ENCODE measurements at regions not wholly inside any gene's neighbourhood (a gene's known extent, or its start where the extent isn't known, plus 50 kb on each side); places are given as distances from the start of the nearest gene placed in this dataset.

DNA sequence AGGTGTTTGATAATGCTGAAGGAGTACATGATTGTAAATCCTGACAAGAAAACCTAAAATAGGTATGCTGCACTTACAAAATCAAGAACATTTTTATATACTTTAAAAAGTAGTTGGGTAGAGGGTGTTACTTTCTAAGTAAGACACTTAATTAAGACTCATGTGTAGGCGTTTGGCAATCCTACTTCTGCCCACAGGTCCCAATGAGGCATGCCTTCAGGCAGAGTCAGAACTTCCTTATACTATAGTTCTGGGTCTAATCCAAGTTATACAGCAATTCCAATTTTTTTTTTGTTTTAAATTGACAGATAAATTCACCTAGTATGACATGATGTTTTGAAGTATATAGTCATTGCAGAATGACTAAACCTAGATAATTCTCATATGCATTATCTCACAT lies 1188.5 kb upstream of the PHF14 start:
- Histone ChIP-seq H3K36me3 (no peaks in the 10 kb centered on the region), H3K27me3 (ENCODE audit: insufficient read depth, low read depth, severe bottlenecking) (no peaks in the 10 kb centered on the region), H3K4me3 (ENCODE audit: low read depth, low read length) (no peak overlapping the region), H3K9me3 (ENCODE audit: severe bottlenecking) (no peaks in the 10 kb centered on the region), H3K27ac (no peak overlapping the region)
- TF ChIP-seq, protein P1, sequence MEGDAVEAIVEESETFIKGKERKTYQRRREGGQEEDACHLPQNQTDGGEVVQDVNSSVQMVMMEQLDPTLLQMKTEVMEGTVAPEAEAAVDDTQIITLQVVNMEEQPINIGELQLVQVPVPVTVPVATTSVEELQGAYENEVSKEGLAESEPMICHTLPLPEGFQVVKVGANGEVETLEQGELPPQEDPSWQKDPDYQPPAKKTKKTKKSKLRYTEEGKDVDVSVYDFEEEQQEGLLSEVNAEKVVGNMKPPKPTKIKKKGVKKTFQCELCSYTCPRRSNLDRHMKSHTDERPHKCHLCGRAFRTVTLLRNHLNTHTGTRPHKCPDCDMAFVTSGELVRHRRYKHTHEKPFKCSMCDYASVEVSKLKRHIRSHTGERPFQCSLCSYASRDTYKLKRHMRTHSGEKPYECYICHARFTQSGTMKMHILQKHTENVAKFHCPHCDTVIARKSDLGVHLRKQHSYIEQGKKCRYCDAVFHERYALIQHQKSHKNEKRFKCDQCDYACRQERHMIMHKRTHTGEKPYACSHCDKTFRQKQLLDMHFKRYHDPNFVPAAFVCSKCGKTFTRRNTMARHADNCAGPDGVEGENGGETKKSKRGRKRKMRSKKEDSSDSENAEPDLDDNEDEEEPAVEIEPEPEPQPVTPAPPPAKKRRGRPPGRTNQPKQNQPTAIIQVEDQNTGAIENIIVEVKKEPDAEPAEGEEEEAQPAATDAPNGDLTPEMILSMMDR (IDR thresholded peaks at IDR 0.05; ENCODE audit: low read depth, low read length), result no peak
- DNase-seq, result no peak

GRCh38 chr7:9796241-9796640 lies 1177.4 kb upstream of the PHF14 start:
- TF ChIP-seq, protein P1 (IDR thresholded peaks at IDR 0.05; ENCODE audit: low read depth, low read length), result no peak
- no peak overlapping the region for H3K4me3 ChIP-seq (ENCODE audit: low read depth, low read length)
- H3K9me3 ChIP-seq (ENCODE audit: severe bottlenecking), result no peaks in the 10 kb centered on the region
- no peaks in the 10 kb centered on the region for H3K27me3 ChIP-seq (ENCODE audit: insufficient read depth, low read depth, severe bottlenecking)
- DNase-seq, result no peak
- H3K36me3 ChIP-seq, result no peaks in the 10 kb centered on the region
- H3K27ac ChIP-seq, result no peak overlapping the region

DNA sequence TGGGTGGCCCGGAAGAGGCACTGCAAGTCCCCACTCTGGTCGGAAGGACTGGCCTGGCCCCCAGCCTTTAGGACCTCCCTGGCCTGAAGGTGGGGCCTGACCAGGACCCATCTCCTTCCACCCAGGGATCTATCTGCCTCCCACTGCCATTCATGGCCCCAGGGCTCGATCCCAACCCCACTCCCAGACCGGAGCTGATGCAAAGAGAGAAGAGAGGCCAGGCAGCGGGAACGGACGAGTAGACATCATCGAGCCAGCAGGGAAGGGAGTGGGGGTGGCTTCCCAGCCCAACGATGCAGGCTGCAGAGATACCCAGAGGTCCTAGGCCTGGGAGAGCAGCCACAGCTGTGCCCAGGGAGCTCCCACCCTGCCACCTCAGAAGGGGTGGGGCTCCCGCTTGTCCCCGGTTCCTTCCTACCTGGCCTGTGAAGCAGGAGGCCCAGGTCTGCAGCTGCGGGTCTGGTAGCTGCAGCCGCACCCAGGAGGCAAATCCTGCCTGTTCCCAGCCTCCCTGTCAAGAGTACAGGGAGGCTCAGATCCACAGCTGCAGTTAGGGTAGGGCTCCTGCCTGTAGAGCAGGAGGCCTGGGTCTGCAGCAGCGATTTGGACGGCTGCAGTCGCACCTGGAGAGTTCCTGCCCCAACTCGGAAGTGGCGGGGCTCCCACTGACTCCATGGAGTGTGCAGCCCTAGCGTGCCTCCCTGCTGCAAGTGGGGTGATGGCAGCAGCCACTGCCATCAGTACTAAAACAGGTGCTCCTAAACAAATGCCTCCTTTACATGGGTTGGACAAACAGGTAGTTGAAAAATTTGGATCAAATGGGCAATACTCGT lies 1151.0 kb upstream of the PHF14 start:
- no peak overlapping the region for H3K4me3 ChIP-seq (ENCODE audit: low read depth, low read length)
- no peaks in the 10 kb centered on the region for H3K36me3 ChIP-seq
- TF ChIP-seq, protein P1 (IDR thresholded peaks at IDR 0.05; ENCODE audit: low read depth, low read length), result no peak
- no peak overlapping the region for H3K27ac ChIP-seq
- no peaks in the 10 kb centered on the region for H3K27me3 ChIP-seq (ENCODE audit: insufficient read depth, low read depth, severe bottlenecking)
- no peak for DNase-seq
- H3K9me3 ChIP-seq (ENCODE audit: severe bottlenecking), result peaks cover 4% of the 10 kb centered on the region

DNA sequence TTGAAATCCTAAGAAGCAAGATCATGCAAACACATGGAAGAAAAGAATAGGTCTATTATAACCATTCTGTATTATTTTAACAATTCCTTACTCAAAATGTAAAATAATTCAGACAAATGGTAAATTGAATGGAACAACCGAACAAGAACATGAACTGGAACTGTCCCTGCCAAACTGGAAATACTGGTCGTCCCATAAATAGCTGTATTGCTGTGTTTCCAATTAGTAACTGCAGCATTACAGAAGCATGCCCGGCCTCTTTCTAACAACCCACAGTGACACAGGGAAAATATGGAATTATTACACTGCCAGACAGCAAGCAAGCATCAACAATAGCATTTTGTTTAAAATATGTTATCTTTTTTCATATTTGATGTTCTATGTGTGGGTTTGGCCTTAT lies 1138.5 kb upstream of the PHF14 start:
- Histone ChIP-seq H3K36me3 (no peaks in the 10 kb centered on the region), H3K27me3 (ENCODE audit: insufficient read depth, low read depth, severe bottlenecking) (no peaks in the 10 kb centered on the region), H3K9me3 (ENCODE audit: severe bottlenecking) (no peaks in the 10 kb centered on the region), H3K4me3 (ENCODE audit: low read depth, low read length) (no peak overlapping the region), H3K27ac (no peak overlapping the region)
- TF ChIP-seq, protein P1 (IDR thresholded peaks at IDR 0.05; ENCODE audit: low read depth, low read length), result no peak
- no peak for DNase-seq

GRCh38 chr7:9836671-9837070 lies 1137.0 kb upstream of the PHF14 start:
- TF ChIP-seq, protein P1 (IDR thresholded peaks at IDR 0.05; ENCODE audit: low read depth, low read length), result no peak
- Histone ChIP-seq H3K27ac (no peak overlapping the region), H3K9me3 (ENCODE audit: severe bottlenecking) (no peaks in the 10 kb centered on the region)

GRCh38 chr7:9842301-9842700 lies 1131.4 kb upstream of the PHF14 start:
- no peaks in the 10 kb centered on the region for H3K9me3 ChIP-seq (ENCODE audit: severe bottlenecking)
- H3K27ac ChIP-seq, result no peak overlapping the region
- TF ChIP-seq, protein P1 (IDR thresholded peaks at IDR 0.05; ENCODE audit: low read depth, low read length), result no peak
- no peak overlapping the region for H3K4me3 ChIP-seq (ENCODE audit: low read depth, low read length)
- DNase-seq, result no peak
- no peaks in the 10 kb centered on the region for H3K27me3 ChIP-seq (ENCODE audit: insufficient read depth, low read depth, severe bottlenecking)
- no peaks in the 10 kb centered on the region for H3K36me3 ChIP-seq

More at GRCh38 chr7:9836671-9837070, 1137.0 kb upstream of the PHF14 start:
- H3K4me3 ChIP-seq (ENCODE audit: low read depth, low read length), result no peak overlapping the region
- no peaks in the 10 kb centered on the region for H3K27me3 ChIP-seq (ENCODE audit: insufficient read depth, low read depth, severe bottlenecking)
- no peak for DNase-seq
- H3K36me3 ChIP-seq, result no peaks in the 10 kb centered on the region
